GM21367 (cell line): ENCODE measurements at regions not wholly inside any gene's neighbourhood (a gene's known extent, or its start where the extent isn't known, plus 50 kb on each side); places are given as distances from the start of the nearest gene placed in this dataset.

Source experiments
- ATAC-seq: cut with Tn5 transposase; IDR thresholded peaks from one replicate; pipeline ENCODE4 v1.9.1; 2021; ENCODE audit not compliant: unreplicated experiment

GRCh38 chr12:105943525-105943924 is 195.2 kb downstream of the NUAK1 start:
- ATAC-seq, result no peak

- ATAC-seq, result no peak
These were observed 194.1 kb downstream of the NUAK1 start for GRCh38 chr12:105944628-105945027.

- no peak for ATAC-seq
These were observed 192.9 kb downstream of the NUAK1 start for GRCh38 chr12:105945880-105946279.

- ATAC-seq, result no peak
These were observed 192.3 kb downstream of the NUAK1 start for GRCh38 chr12:105946493-105946901.

- no peak for ATAC-seq
These were observed 190.8 kb downstream of the NUAK1 start for GRCh38 chr12:105947906-105948305.

GRCh38 chr12:105948331-105948730 is 190.4 kb downstream of the NUAK1 start:
- no peak for ATAC-seq

- no peak for ATAC-seq
These were observed 189.4 kb downstream of the NUAK1 start for GRCh38 chr12:105949391-105949790.

- ATAC-seq, result no peak
These were observed 187.0 kb downstream of the NUAK1 start for GRCh38 chr12:105951732-105952131.

GRCh38 chr12:105954951-105955931 is 183.5 kb downstream of the NUAK1 start:
- no peak for ATAC-seq

GRCh38 chr12:105955976-105956375 is 182.8 kb downstream of the NUAK1 start:
- ATAC-seq, result no peak

GRCh38 chr12:105956662-105957457 is 181.9 kb downstream of the NUAK1 start:
- no peak for ATAC-seq

GRCh38 chr12:105960319-105961083 is 178.3 kb downstream of the NUAK1 start:
- no peak for ATAC-seq

GRCh38 chr12:105961821-105962671 is 176.7 kb downstream of the NUAK1 start:
- no peak for ATAC-seq

- no peak for ATAC-seq
These were observed 171.5 kb downstream of the NUAK1 start for GRCh38 chr12:105967038-105967776.

GRCh38 chr12:105968025-105968424 is 170.7 kb downstream of the NUAK1 start:
- ATAC-seq, result no peak

- ATAC-seq, result no peak
These were observed 167.9 kb downstream of the NUAK1 start for GRCh38 chr12:105970885-105971284.

GRCh38 chr12:105974738-105975137 is 164.0 kb downstream of the NUAK1 start:
- ATAC-seq, result no peak

GRCh38 chr12:105975351-105975750 is 163.4 kb downstream of the NUAK1 start:
- ATAC-seq, result no peak

- ATAC-seq, result no peak
These were observed 161.5 kb downstream of the NUAK1 start for GRCh38 chr12:105977236-105977635.
